ENCODE measurements at regions not wholly inside any gene's neighbourhood (a gene's known extent, or its start where the extent isn't known, plus 50 kb on each side); places are given as distances from the start of the nearest gene placed in this dataset.
"Not testable (repeated sequence)": the region's sequence is repeated elsewhere in the genome, so short reads cannot be mapped to it uniquely, and the experiment has no call there.

GRCh38 chrY:7320751-7321150, 409.2 kb upstream of the AMELY start:
- no peak overlapping the region for H3K27ac Mint-ChIP-seq
- TF ChIP-seq CTCF (IDR thresholded peaks at IDR 0.05), result no peak
- TF ChIP-seq EZH2 (IDR thresholded peaks at IDR 0.05; ENCODE audit: borderline replicate concordance, insufficient read depth, low read depth, low read length, poor library complexity, severe bottlenecking), result no peak
- ChIA-PET POLR2A (no interaction called here), CTCF (interaction anchor here (0.9 kb wide), 1 partner anchor 49 kb away, joined by 3 read pairs; no protein-coding TSS in a partner anchor)
- ATAC-seq (ENCODE audit: low read depth), result no peak
- H3K79me2 ChIP-seq (ENCODE audit: control insufficient read depth, insufficient read depth, low read length), result no peaks in the 10 kb centered on the region
- H3K27me3 ChIP-seq (replicated peaks in 1 of 4; ENCODE audit: control extremely low read depth in 1 of 4, control insufficient read depth in 3 of 4, insufficient read depth in 4 of 4, low read length in 3 of 4), result no peaks in the 10 kb centered on the region
- no peak overlapping the region for H3K9ac ChIP-seq (ENCODE audit: low read length)
- no peak overlapping the region for H3K4me3 Mint-ChIP-seq
- no peak overlapping the region for H3K27ac ChIP-seq (ENCODE audit: low read length in 2 of 2)
- H2AFZ ChIP-seq (ENCODE audit: insufficient read depth, low read depth, low read length, poor library complexity, severe bottlenecking), result no peak overlapping the region
- no peaks in the 10 kb centered on the region for H4K20me1 ChIP-seq (ENCODE audit: control insufficient read depth, insufficient read depth, low read length, poor library complexity, severe bottlenecking)
- no peak for DNase-seq
- H3K9me3 ChIP-seq (ENCODE audit: control extremely low read depth in 1 of 3, control insufficient read depth in 2 of 3, insufficient read depth in 1 of 3, low read length in 2 of 3), result no peaks in the 10 kb centered on the region
- 100% methylated on average over 1 of the region's 5 CpGs for WGBS (ENCODE audit: insufficient coverage)
- H3K4me3 ChIP-seq (ENCODE audit: control extremely low read depth in 1 of 5, extremely low read depth in 1 of 5, insufficient read depth in 1 of 5, low read depth in 2 of 5, low read length in 4 of 5), result no peak overlapping the region
- H3K27me3 Mint-ChIP-seq, result no peaks in the 10 kb centered on the region
- intact Hi-C loops (cut with micrococcal nuclease), result no loop called here
- H3K9me3 Mint-ChIP-seq (ENCODE audit: insufficient read depth), result no peaks in the 10 kb centered on the region
- peaks cover 0 to 11% of the 10 kb centered on the region in 2 experiments for H3K36me3 ChIP-seq (replicated peaks in 1 of 2; ENCODE audit: control extremely low read depth in 1 of 2, control insufficient read depth in 1 of 2, extremely low read depth in 1 of 2, insufficient read depth in 2 of 2, low read length in 1 of 2)
- H3K4me1 ChIP-seq (ENCODE audit: control insufficient read depth in 2 of 2, insufficient read depth in 2 of 2, low read length in 2 of 2), result peaks cover 0 to 5% of the 10 kb centered on the region in 2 donors
- H3K4me2 ChIP-seq (replicated peaks; ENCODE audit: low read depth, low read length, poor library complexity, severe bottlenecking), result no peak overlapping the region
- peaks cover 23% of the 10 kb centered on the region for H3K4me1 Mint-ChIP-seq

GRCh38 chrY:7320171-7320570, 408.6 kb upstream of the AMELY start:
- H3K27ac ChIP-seq (ENCODE audit: low read length in 2 of 2); H3K9ac ChIP-seq (ENCODE audit: low read length); H3K27ac Mint-ChIP-seq; H2AFZ ChIP-seq (ENCODE audit: insufficient read depth, low read depth, low read length, poor library complexity, severe bottlenecking); H4K20me1 ChIP-seq (ENCODE audit: control insufficient read depth, insufficient read depth, low read length, poor library complexity, severe bottlenecking); H3K4me1 ChIP-seq (ENCODE audit: control insufficient read depth in 2 of 2, insufficient read depth in 2 of 2, low read length in 2 of 2); H3K9me3 ChIP-seq (ENCODE audit: control extremely low read depth in 1 of 3, control insufficient read depth in 2 of 3, insufficient read depth in 1 of 3, low read length in 2 of 3); intact Hi-C loops (cut with micrococcal nuclease); POLR2A ChIA-PET; DNase-seq; H3K27me3 ChIP-seq (replicated peaks in 1 of 4; ENCODE audit: control extremely low read depth in 1 of 4, control insufficient read depth in 3 of 4, insufficient read depth in 4 of 4, low read length in 3 of 4); ATAC-seq (ENCODE audit: low read depth); H3K79me2 ChIP-seq (ENCODE audit: control insufficient read depth, insufficient read depth, low read length); H3K4me3 ChIP-seq (ENCODE audit: control extremely low read depth in 1 of 5, extremely low read depth in 1 of 5, insufficient read depth in 1 of 5, low read depth in 2 of 5, low read length in 4 of 5); H3K4me3 Mint-ChIP-seq; H3K27me3 Mint-ChIP-seq; H3K9me3 Mint-ChIP-seq (ENCODE audit: insufficient read depth); H3K4me2 ChIP-seq (replicated peaks; ENCODE audit: low read depth, low read length, poor library complexity, severe bottlenecking): not testable (repeated sequence)
- WGBS (ENCODE audit: insufficient coverage), result no CpG with 5 or more reads among the region's 4 CpGs
- CTCF ChIA-PET, result interaction anchor here (0.9 kb wide), 1 partner anchor 49 kb away, joined by 3 read pairs; no protein-coding TSS in a partner anchor
- peaks cover 23% of the 10 kb centered on the region for H3K4me1 Mint-ChIP-seq
- H3K36me3 ChIP-seq (replicated peaks in 1 of 2; ENCODE audit: control extremely low read depth in 1 of 2, control insufficient read depth in 1 of 2, extremely low read depth in 1 of 2, insufficient read depth in 2 of 2, low read length in 1 of 2), result peaks cover 0 to 11% of the 10 kb centered on the region in 2 experiments

Measured in B cell (primary cell).